GM12878 (cell line): ENCODE measurements at regions not wholly inside any gene's neighbourhood (a gene's known extent, or its start where the extent isn't known, plus 50 kb on each side); places are given as distances from the start of the nearest gene placed in this dataset.

ENCODE experiments used
- POLR2A ChIP-seq: IDR thresholded peaks from 2 replicates; pipeline ENCODE4 v1.6.1; 2011; ENCODE audit warnings: low read depth, mild to moderate bottlenecking, low read length
- TF ChIP-seq, protein P1 (sequence below): IDR thresholded peaks from 2 replicates; pipeline ENCODE4 v1.6.1; 2011; ENCODE audit warnings: mild to moderate bottlenecking, low read depth, low read length, moderate library complexity; ENCODE audit not compliant: insufficient replicate concordance
- TF ChIP-seq, protein P2 (sequence below), 3 experiments: IDR thresholded peaks in 2 of 3; conservative IDR thresholded peaks in 1 of 3; 2 replicates each; pipeline ENCODE4 v1.5.1; 2011; ENCODE audit warnings: low read depth in 3 of 3, low read length in 3 of 3, mild to moderate bottlenecking in 3 of 3, control low read depth in 2 of 3, moderate library complexity in 2 of 3, inconsistent platforms in 1 of 3, mixed read lengths in 1 of 3; ENCODE audit not compliant: control insufficient read depth in 2 of 3, insufficient read depth in 1 of 3; ENCODE audit errors: extremely low read depth in 1 of 3
- TF ChIP-seq, protein P3 (sequence below): fragments of 450-650 bp; IDR thresholded peaks from 2 replicates; pipeline ENCODE4 v1.6.1; 2017; ENCODE audit warnings: mild to moderate bottlenecking

DNA sequence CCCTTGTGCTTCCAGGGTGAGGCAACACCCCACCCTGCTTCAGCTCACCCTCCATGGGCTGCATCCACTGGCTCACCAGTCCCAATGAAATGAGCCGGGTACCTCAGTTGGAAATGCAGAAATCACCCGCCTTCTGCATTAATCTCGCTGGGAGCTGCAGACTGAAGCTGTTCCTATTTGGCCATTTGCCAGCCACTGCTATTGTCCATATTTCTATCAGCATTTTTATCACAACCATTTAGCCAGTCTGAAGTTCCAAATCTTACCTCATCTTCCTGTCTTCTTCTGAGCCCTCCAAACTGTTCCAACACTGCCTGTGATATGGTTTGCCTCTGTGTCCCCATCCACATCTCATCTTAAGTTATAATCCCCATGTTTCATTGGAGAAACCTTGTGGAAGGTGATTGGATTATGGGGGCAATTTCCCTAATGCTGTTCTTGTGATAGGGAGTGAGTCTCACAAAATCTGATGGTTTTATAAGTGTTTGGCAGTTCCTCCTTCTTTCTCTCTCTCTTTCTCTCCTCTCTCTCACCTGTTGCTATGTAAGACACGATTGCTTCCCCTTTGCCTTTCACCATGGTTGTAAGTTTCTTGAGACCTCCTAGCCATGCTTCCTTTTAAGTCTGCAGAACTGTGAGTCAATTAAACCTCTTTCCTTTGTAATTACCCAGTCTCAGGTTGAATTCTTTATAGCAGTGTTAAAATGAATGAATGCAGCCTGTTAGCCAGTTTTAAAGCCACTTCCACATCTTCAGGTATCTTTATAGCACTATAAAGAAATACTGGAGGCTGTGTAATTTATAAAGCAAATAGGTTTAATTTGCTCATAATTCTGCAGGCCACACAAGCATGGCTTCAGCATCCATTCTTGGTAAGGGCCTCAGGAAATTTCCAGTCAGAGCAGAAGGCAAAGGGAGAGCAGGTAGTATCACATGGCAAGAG is 203.5 kb downstream of the FCRL5 start:
- TF ChIP-seq POLR2A: no peak
- TF ChIP-seq, protein P1, sequence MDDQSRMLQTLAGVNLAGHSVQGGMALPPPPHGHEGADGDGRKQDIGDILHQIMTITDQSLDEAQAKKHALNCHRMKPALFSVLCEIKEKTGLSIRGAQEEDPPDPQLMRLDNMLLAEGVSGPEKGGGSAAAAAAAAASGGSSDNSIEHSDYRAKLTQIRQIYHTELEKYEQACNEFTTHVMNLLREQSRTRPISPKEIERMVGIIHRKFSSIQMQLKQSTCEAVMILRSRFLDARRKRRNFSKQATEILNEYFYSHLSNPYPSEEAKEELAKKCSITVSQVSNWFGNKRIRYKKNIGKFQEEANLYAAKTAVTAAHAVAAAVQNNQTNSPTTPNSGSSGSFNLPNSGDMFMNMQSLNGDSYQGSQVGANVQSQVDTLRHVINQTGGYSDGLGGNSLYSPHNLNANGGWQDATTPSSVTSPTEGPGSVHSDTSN: no peak
- TF ChIP-seq, protein P2, sequence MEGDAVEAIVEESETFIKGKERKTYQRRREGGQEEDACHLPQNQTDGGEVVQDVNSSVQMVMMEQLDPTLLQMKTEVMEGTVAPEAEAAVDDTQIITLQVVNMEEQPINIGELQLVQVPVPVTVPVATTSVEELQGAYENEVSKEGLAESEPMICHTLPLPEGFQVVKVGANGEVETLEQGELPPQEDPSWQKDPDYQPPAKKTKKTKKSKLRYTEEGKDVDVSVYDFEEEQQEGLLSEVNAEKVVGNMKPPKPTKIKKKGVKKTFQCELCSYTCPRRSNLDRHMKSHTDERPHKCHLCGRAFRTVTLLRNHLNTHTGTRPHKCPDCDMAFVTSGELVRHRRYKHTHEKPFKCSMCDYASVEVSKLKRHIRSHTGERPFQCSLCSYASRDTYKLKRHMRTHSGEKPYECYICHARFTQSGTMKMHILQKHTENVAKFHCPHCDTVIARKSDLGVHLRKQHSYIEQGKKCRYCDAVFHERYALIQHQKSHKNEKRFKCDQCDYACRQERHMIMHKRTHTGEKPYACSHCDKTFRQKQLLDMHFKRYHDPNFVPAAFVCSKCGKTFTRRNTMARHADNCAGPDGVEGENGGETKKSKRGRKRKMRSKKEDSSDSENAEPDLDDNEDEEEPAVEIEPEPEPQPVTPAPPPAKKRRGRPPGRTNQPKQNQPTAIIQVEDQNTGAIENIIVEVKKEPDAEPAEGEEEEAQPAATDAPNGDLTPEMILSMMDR (IDR thresholded peaks at IDR 0.05 in 2 of 3, conservative IDR thresholded peaks at IDR 0.05 in 1 of 3; ENCODE audit: control insufficient read depth in 2 of 3, extremely low read depth in 1 of 3, insufficient read depth in 1 of 3, low read depth in 3 of 3, low read length in 3 of 3): no peak
- TF ChIP-seq, protein P3, sequence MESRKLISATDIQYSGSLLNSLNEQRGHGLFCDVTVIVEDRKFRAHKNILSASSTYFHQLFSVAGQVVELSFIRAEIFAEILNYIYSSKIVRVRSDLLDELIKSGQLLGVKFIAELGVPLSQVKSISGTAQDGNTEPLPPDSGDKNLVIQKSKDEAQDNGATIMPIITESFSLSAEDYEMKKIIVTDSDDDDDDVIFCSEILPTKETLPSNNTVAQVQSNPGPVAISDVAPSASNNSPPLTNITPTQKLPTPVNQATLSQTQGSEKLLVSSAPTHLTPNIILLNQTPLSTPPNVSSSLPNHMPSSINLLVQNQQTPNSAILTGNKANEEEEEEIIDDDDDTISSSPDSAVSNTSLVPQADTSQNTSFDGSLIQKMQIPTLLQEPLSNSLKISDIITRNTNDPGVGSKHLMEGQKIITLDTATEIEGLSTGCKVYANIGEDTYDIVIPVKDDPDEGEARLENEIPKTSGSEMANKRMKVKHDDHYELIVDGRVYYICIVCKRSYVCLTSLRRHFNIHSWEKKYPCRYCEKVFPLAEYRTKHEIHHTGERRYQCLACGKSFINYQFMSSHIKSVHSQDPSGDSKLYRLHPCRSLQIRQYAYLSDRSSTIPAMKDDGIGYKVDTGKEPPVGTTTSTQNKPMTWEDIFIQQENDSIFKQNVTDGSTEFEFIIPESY: no peak
